Tibial artery (tissue), 4 donors: ENCODE measurements at regions not wholly inside any gene's neighbourhood (a gene's known extent, or its start where the extent isn't known, plus 50 kb on each side); places are given as distances from the start of the nearest gene placed in this dataset.
A peak's percentile ranks its signal among the peaks of the same experiment; 100 is the strongest.

Experiments
- DNase-seq, 2 donors: peaks; one replicate each; pipeline ENCODE4 v3.0.0-alpha.2; 2019
- H3K27ac ChIP-seq, 2 donors: fragments of 200-600 bp; sonication (generic) in 1 of 2; 1 replicate in 1 of 2; 2 replicates in 1 of 2; pipeline ENCODE4 v1.5.1; 2018 to 2019; ENCODE audit warnings: mild to moderate bottlenecking in 1 of 2
- H3K27me3 ChIP-seq, 2 donors: fragments of 200-600 bp; sonication (generic) in 1 of 2; one replicate each; pipeline versions ENCODE4 v1.5.1 to v1.6.0; 2016 to 2019
- H3K36me3 ChIP-seq, 3 donors: fragments of 200-600 bp; sonication (generic) in 2 of 3; one replicate each; pipeline ENCODE4 v1.5.1; 2016 to 2019; ENCODE audit warnings: mild to moderate bottlenecking in 2 of 3
- H3K4me1 ChIP-seq, 4 donors: fragments of 200-600 bp; sonication (generic) in 2 of 4; 1 replicate in 3 of 4; 2 replicates in 1 of 4; pipeline ENCODE4 v1.5.1; 2016 to 2019
- H3K4me3 ChIP-seq, 2 donors: fragments of 200-600 bp; sonication (generic) in 1 of 2; 1 replicate in 1 of 2; 2 replicates in 1 of 2; pipeline ENCODE4 v1.5.1; 2018 to 2019; ENCODE audit warnings: mild to moderate bottlenecking in 2 of 2
- H3K9me3 ChIP-seq, 3 donors: fragments of 200-600 bp; sonication (generic) in 1 of 3; one replicate each; pipeline ENCODE4 v1.5.1; 2016 to 2019
- CTCF ChIP-seq, 2 experiments: fragments of 200-600 bp in 1 of 2; fragments of 450-650 bp in 1 of 2; IDR thresholded peaks; one replicate each; pipeline ENCODE4 v1.5.1; 2017 to 2019; ENCODE audit warnings: antibody characterized with exemption in 2 of 2, mild to moderate bottlenecking in 1 of 2, moderate library complexity in 1 of 2
- intact Hi-C: fragments of 100-400 bp; cut with DNase I; formaldehyde crosslinking; loops from one replicate; pipeline ENCODE4 v1.15.0; 2023; ENCODE audit warnings: low total_unique reads

GRCh38 chr1:169001353-169001752 is 105.1 kb upstream of the ATP1B1 start:
- DNase-seq = no peak
- no peak for TF ChIP-seq CTCF (IDR thresholded peaks at IDR 0.05)
- Histone ChIP-seq H3K4me1 (peaks cover 0 to 13% (median 1%) of the 10 kb centered on the region in 4 donors), H3K27me3 (peaks cover 0 to 3% of the 10 kb centered on the region in 2 donors), H3K9me3 (no peaks in the 10 kb centered on the region), H3K27ac (no peak overlapping the region), H3K4me3 (no peak overlapping the region), H3K36me3 (no peaks in the 10 kb centered on the region)
- intact Hi-C loops = no loop called here

- peak in 1 of 2 donors; percentile 68 for DNase-seq
- TF ChIP-seq CTCF (IDR thresholded peaks at IDR 0.05) = no peak
- Histone ChIP-seq H3K4me3 (no peak overlapping the region), H3K4me1 (peaks cover 0 to 13% (median 1%) of the 10 kb centered on the region in 4 donors), H3K27ac (no peak overlapping the region), H3K9me3 (no peaks in the 10 kb centered on the region), H3K27me3 (no peaks in the 10 kb centered on the region), H3K36me3 (no peaks in the 10 kb centered on the region)
- intact Hi-C loops = no loop called here
Observed at GRCh38 chr1:169003864-169004516, 102.5 kb upstream of the ATP1B1 start.

- H3K4me1 ChIP-seq = peaks cover 0 to 13% (median 1%) of the 10 kb centered on the region in 4 donors
- no peaks in the 10 kb centered on the region for H3K36me3 ChIP-seq
- DNase-seq = no peak
- H3K27me3 ChIP-seq = no peaks in the 10 kb centered on the region
- intact Hi-C loops = no loop called here
- no peaks in the 10 kb centered on the region for H3K9me3 ChIP-seq
- TF ChIP-seq CTCF (IDR thresholded peaks at IDR 0.05) = no peak
- no peak overlapping the region for H3K27ac ChIP-seq
- H3K4me3 ChIP-seq = no peak overlapping the region
Observed at GRCh38 chr1:169005776-169006175, 100.7 kb upstream of the ATP1B1 start.

- no peak for TF ChIP-seq CTCF (IDR thresholded peaks at IDR 0.05)
Observed at GRCh38 chr1:169009666-169010065, 96.8 kb upstream of the ATP1B1 start.

GRCh38 chr1:169012416-169012815 is 94.1 kb upstream of the ATP1B1 start:
- Histone ChIP-seq H3K9me3 (no peaks in the 10 kb centered on the region), H3K27ac (no peak overlapping the region), H3K36me3 (no peaks in the 10 kb centered on the region), H3K4me3 (no peak overlapping the region), H3K27me3 (no peaks in the 10 kb centered on the region), H3K4me1 (no peaks in the 10 kb centered on the region)
- intact Hi-C loops = no loop called here
- TF ChIP-seq CTCF (IDR thresholded peaks at IDR 0.05) = no peak
- DNase-seq = no peak

More at GRCh38 chr1:169009666-169010065, 96.8 kb upstream of the ATP1B1 start:
- peaks cover 0 to 3% (median 0%) of the 10 kb centered on the region in 4 donors for H3K4me1 ChIP-seq
- H3K4me3 ChIP-seq = no peak overlapping the region
- H3K9me3 ChIP-seq = no peaks in the 10 kb centered on the region
- no peaks in the 10 kb centered on the region for H3K27me3 ChIP-seq
- H3K36me3 ChIP-seq = no peaks in the 10 kb centered on the region
- DNase-seq = no peak
- no peak overlapping the region for H3K27ac ChIP-seq
- intact Hi-C loops = no loop called here
